ENCODE measurements at regions not wholly inside any gene's neighbourhood (a gene's known extent, or its start where the extent isn't known, plus 50 kb on each side); places are given as distances from the start of the nearest gene placed in this dataset.
"Not testable (repeated sequence)": the region's sequence is repeated elsewhere in the genome, so short reads cannot be mapped to it uniquely, and the experiment has no call there.

DNA sequence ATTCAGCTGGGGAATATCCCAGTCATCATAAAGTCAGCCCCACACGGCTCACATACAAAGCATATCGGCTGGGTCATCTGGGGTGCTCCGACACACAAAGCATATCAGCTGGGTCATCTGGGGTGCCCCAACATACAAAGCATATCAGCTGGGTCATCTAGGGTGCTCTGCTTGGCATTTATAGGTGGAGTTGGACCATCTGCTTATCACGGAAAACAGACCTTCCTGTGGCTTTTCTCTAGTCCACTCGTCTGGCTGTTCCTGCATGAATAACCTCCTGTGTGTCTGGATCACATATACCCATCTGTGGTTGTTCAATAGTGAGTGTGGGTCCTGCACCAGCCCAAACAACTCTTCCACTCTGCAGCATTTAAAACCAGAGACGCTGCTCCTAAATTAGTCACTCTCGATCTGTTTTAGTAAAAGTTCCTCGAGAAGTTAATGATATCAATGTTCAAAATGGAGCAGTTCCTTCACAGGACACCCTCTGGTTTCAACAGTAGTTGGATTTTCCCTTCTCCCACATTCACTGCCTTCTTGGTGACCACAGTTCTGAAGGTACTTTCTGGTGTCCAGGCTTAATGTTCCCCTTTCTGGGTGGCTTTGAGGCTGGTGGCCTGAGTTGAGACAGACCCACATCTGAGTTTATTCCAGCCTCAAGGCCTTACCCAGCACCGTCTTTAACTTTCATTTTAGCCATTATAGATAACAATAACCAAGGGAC lies 70.0 kb upstream of the FRG1 start:
- DNase-seq, result no peak

DNA sequence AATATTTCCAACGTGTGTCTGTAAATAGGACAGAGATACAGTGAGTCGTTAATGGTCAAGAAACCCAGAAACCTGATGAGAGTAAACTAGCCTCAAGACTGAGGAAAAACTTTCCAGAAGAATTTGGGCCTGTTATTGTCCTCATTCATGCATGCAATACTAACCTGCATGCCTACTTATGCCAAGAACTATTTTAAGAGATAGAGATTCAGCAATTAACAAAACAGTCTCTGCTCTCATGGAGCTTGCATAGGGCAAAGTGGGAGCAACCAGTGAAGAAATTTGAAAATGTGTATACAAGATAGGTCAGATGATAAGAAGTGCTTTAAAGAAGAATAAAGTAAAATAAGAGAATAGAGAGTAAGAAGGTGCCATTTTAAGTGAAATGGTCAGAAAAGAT lies 66.1 kb upstream of the FRG1 start:
- no peak for DNase-seq

- not testable (repeated sequence) for DNase-seq
Measured at GRCh38 chr4:189881190-189881589, 59.5 kb upstream of the FRG1 start.

GRCh38 chr4:189888407-189888806 lies 52.3 kb upstream of the FRG1 start:
- DNase-seq, result not testable (repeated sequence)

Data from NCI-H1092 treated with DMSO at 0.1 percent for 48 hours (cell line).